ENCODE measurements at regions not wholly inside any gene's neighbourhood (a gene's known extent, or its start where the extent isn't known, plus 50 kb on each side); places are given as distances from the start of the nearest gene placed in this dataset.
"Not testable (repeated sequence)": the region's sequence is repeated elsewhere in the genome, so short reads cannot be mapped to it uniquely, and the experiment has no call there.

DNA sequence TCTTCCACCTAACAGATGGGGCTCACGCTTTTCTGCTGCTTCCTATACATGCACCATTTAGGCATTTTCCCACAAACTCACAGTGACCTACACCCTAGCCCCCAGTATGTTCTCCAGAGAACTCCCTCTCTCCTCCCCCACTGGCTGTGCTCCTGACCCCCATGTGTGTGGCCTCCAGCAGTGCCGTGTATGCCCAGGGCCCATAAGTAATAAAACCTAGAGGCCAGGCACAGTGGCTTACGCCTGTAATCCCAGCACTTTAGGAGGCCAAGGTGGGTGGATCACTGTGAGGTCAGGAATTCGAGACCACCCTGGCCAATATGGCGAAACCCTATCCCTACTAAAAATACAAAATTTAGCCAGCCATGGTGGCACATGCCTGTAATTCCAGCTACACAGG lies 54.7 kb upstream of the NXT1 start:
- Histone ChIP-seq H3K4me2 (ENCODE audit: low read length) (no peak overlapping the region), H3K36me3 (replicated peaks; ENCODE audit: low read depth, low read length) (no peaks in the 10 kb centered on the region), H4K20me1 (ENCODE audit: insufficient read depth, low read length) (no peaks in the 10 kb centered on the region), H2AFZ (ENCODE audit: low read depth, low read length) (no peak overlapping the region), H3K27ac (ENCODE audit: low read length) (no peak overlapping the region), H3K9me3 (ENCODE audit: insufficient read depth, low read length) (no peaks in the 10 kb centered on the region), H3K9ac (ENCODE audit: low read length) (no peak overlapping the region), H3K79me2 (ENCODE audit: low read length) (no peaks in the 10 kb centered on the region), H3K27me3 (ENCODE audit: low read depth, low read length) (peaks cover 2% of the 10 kb centered on the region; the same call in 1 of the 2 replicates), H3K4me3 (ENCODE audit: low read length) (no peak overlapping the region), H3K4me1 (ENCODE audit: low read length) (no peaks in the 10 kb centered on the region)
- TF ChIP-seq EZH2phosphoT487 (IDR thresholded peaks at IDR 0.05; ENCODE audit: low read depth), result no peak
- TF ChIP-seq, protein P1, sequence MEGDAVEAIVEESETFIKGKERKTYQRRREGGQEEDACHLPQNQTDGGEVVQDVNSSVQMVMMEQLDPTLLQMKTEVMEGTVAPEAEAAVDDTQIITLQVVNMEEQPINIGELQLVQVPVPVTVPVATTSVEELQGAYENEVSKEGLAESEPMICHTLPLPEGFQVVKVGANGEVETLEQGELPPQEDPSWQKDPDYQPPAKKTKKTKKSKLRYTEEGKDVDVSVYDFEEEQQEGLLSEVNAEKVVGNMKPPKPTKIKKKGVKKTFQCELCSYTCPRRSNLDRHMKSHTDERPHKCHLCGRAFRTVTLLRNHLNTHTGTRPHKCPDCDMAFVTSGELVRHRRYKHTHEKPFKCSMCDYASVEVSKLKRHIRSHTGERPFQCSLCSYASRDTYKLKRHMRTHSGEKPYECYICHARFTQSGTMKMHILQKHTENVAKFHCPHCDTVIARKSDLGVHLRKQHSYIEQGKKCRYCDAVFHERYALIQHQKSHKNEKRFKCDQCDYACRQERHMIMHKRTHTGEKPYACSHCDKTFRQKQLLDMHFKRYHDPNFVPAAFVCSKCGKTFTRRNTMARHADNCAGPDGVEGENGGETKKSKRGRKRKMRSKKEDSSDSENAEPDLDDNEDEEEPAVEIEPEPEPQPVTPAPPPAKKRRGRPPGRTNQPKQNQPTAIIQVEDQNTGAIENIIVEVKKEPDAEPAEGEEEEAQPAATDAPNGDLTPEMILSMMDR (IDR thresholded peaks at IDR 0.05; ENCODE audit: low read depth, low read length), result no peak

DNA sequence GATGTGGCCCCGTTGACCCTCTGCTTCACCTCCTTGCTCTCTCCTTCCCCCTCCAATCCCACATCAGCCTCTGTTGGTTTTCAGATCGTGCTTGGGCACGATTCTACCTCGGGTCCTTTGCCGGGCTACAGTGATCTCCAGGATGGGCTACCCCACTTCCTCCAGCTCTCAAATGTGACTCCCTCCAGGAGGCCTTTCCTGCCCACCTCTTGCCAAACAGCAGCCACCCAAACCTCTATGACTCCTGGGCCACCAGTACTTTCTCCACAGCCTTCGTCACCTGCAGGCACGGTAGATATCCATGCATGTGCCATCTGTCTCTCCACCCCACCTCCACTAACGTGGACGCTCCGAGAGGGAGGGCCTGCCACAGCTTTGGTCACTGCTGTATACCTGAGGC lies 55.9 kb upstream of the NXT1 start:
- no peak overlapping the region for H3K27ac ChIP-seq (ENCODE audit: low read length)
- no peak overlapping the region for H2AFZ ChIP-seq (ENCODE audit: low read depth, low read length)

DNA sequence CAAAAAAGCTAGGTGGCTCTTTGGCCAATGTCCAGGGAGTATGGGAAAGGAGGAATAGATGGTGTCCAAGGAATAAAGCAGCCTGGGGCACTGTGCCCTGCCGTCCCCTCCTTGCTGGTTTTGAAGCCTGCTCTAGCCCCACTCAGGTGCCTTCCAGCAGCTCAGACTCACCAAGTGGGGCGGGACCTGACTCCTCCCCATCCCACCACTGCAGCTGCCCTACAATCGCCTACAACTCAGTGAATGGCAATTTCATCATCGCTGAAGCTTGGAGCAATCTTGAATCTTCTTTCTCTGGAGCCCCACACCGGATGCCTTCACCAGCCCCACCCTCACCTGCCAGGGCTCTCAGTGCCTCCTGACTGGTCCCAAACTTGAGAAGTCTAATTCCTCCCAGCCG lies 56.4 kb upstream of the NXT1 start:
- Histone ChIP-seq H3K4me1 (ENCODE audit: low read length) (no peaks in the 10 kb centered on the region), H3K9me3 (ENCODE audit: insufficient read depth, low read length) (no peaks in the 10 kb centered on the region), H3K27ac (ENCODE audit: low read length) (no peak overlapping the region), H3K4me2 (ENCODE audit: low read length) (no peak overlapping the region), H2AFZ (ENCODE audit: low read depth, low read length) (no peak overlapping the region), H4K20me1 (ENCODE audit: insufficient read depth, low read length) (no peaks in the 10 kb centered on the region), H3K9ac (ENCODE audit: low read length) (no peak overlapping the region), H3K36me3 (replicated peaks; ENCODE audit: low read depth, low read length) (no peaks in the 10 kb centered on the region), H3K4me3 (ENCODE audit: low read length) (no peak overlapping the region), H3K27me3 (ENCODE audit: low read depth, low read length) (peaks cover 9% of the 10 kb centered on the region; the same call in 1 of the 2 replicates), H3K79me2 (ENCODE audit: low read length) (no peaks in the 10 kb centered on the region)
- TF ChIP-seq EZH2phosphoT487 (IDR thresholded peaks at IDR 0.05; ENCODE audit: low read depth), result no peak
- TF ChIP-seq, protein P1 (IDR thresholded peaks at IDR 0.05; ENCODE audit: low read depth, low read length), result no peak

More for the DNA sequence above, 55.9 kb upstream of the NXT1 start:
- Histone ChIP-seq H3K9ac (ENCODE audit: low read length) (no peak overlapping the region), H3K4me3 (ENCODE audit: low read length) (no peak overlapping the region), H3K4me1 (ENCODE audit: low read length) (no peaks in the 10 kb centered on the region), H3K27me3 (ENCODE audit: low read depth, low read length) (peaks cover 8% of the 10 kb centered on the region; the same call in 1 of the 2 replicates), H4K20me1 (ENCODE audit: insufficient read depth, low read length) (no peaks in the 10 kb centered on the region), H3K79me2 (ENCODE audit: low read length) (no peaks in the 10 kb centered on the region), H3K4me2 (ENCODE audit: low read length) (no peak overlapping the region), H3K9me3 (ENCODE audit: insufficient read depth, low read length) (no peaks in the 10 kb centered on the region), H3K36me3 (replicated peaks; ENCODE audit: low read depth, low read length) (no peaks in the 10 kb centered on the region)
- TF ChIP-seq EZH2phosphoT487 (IDR thresholded peaks at IDR 0.05; ENCODE audit: low read depth), result no peak
- TF ChIP-seq, protein P1 (IDR thresholded peaks at IDR 0.05; ENCODE audit: low read depth, low read length), result no peak

DNA sequence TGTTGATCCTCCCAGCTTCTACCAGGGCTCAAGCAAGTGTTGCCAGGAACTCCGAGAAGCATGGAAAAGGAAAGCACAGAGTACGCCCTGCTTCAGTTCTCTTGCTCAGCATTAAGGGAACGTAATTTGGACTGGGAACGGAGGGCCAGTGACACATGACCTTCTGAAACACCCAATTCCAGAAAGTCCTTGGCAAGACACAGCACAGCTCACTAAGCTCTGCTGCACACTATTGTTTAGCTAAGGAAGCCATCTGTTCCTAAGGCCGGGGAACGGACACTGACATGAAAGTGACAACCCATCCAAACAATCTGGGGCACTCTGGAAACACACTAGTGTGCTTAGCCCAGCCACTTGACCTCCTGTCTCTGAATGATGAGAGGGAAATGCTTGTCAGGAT lies 56.9 kb upstream of the NXT1 start:
- Histone ChIP-seq H3K79me2 (ENCODE audit: low read length) (no peaks in the 10 kb centered on the region), H3K36me3 (replicated peaks; ENCODE audit: low read depth, low read length) (no peaks in the 10 kb centered on the region), H3K9ac (ENCODE audit: low read length) (no peak overlapping the region), H3K27me3 (ENCODE audit: low read depth, low read length) (peaks cover 9% of the 10 kb centered on the region; the same call in 1 of the 2 replicates), H4K20me1 (ENCODE audit: insufficient read depth, low read length) (no peaks in the 10 kb centered on the region), H3K27ac (ENCODE audit: low read length) (no peak overlapping the region), H2AFZ (ENCODE audit: low read depth, low read length) (no peak overlapping the region), H3K4me3 (ENCODE audit: low read length) (no peak overlapping the region), H3K4me1 (ENCODE audit: low read length) (no peaks in the 10 kb centered on the region), H3K4me2 (ENCODE audit: low read length) (no peak overlapping the region), H3K9me3 (ENCODE audit: insufficient read depth, low read length) (no peaks in the 10 kb centered on the region)
- no peak for TF ChIP-seq EZH2phosphoT487 (IDR thresholded peaks at IDR 0.05; ENCODE audit: low read depth)
- TF ChIP-seq, protein P1 (IDR thresholded peaks at IDR 0.05; ENCODE audit: low read depth, low read length), result no peak

DNA sequence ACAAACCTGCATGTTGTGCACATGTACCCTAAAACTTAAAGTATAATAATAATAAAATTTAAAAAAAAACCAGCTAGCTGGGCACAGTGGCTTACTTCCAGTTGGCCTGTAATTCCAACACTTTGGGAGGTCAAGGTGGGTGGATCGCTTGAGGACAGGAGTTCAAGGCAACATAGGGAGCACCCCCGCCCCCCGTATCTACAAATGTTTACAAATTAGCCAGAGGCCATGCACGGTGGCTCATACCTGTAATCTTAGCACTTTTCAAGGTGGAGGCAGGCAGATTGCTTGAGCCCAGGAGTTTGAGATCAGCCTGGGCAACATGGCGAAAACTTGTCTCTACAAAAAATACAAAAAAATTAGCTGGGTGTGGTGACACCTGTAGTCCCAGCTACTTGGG lies 58.3 kb upstream of the NXT1 start:
- H3K36me3 ChIP-seq (replicated peaks; ENCODE audit: low read depth, low read length); H3K27me3 ChIP-seq (ENCODE audit: low read depth, low read length): not testable (repeated sequence)

More for the DNA sequence above, 58.3 kb upstream of the NXT1 start:
- H3K9me3 ChIP-seq (ENCODE audit: insufficient read depth, low read length); H2AFZ ChIP-seq (ENCODE audit: low read depth, low read length); H3K4me1 ChIP-seq (ENCODE audit: low read length); H3K79me2 ChIP-seq (ENCODE audit: low read length); H3K27ac ChIP-seq (ENCODE audit: low read length); H3K9ac ChIP-seq (ENCODE audit: low read length); H4K20me1 ChIP-seq (ENCODE audit: insufficient read depth, low read length); H3K4me3 ChIP-seq (ENCODE audit: low read length); H3K4me2 ChIP-seq (ENCODE audit: low read length): not testable (repeated sequence)
